AG08395 (cell line): ENCODE measurements at regions not wholly inside any gene's neighbourhood (a gene's known extent, or its start where the extent isn't known, plus 50 kb on each side); places are given as distances from the start of the nearest gene placed in this dataset.
A peak's percentile ranks its signal among the peaks of the same experiment; 100 is the strongest.

Experiments used
- DNase-seq: peaks from one replicate; pipeline ENCODE4 v3.0.0; 2012; ENCODE audit warnings: mixed read lengths, low spot score

DNA sequence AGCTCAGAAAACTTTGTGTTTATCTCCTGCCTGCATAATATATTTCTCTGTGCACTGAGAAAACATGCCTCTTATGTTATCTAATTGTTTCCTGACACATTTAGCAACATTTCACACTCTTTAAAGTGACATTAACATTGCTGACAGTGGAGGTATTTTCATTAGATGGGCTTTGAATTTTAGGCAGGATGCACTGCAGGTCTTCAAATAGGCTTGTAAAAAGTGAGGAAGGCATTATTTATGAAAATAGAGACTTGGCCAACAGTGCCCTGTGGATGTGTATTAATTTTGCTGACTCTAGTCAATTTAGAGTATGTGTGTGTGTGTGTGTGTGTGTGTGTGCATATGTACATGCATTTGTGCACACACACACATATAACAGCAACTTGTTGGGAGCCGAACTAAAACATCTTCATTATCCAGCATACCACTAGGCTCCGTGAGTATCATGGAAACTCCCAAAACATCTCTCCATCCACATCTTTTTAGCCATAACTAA is 429.5 kb upstream of the WWC1 start:
- DNase-seq: no peak

DNA sequence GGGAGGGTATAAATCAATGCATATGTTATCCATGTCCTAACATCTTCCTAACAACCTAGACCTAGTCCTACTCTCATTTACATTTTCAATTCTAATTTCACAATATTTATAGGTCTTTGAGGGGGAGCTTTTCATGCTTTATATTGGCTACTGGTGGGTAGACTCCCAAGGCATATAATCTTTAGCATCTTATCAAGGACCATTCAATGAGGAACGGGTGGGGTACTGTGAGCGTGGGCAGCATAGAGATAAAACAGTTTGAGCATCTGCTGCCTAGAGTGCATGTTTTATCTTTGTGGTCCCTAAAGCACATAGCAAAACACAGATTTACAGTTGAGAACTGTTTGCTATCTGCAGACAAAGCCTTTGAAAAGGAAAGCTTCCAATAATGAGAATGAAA is 427.6 kb upstream of the WWC1 start:
- DNase-seq: no peak

DNA sequence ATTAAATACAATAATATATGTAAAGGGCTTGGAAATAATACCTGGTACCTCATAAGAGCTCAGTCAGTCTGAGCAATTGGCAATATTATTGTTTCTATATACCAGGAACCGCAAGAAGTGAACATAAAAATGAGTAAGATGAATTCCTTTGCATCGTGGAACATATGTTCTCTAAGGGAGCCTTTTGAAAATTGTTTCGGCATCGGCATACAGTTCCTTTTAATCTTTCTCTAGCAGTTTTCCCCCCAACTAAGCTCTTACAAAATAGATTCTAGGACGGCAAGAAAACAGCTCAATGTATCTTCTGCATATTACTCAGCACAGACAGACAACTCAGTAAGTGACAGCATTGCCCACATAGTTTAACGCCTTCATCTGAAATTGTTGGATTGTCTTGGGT is 426.6 kb upstream of the WWC1 start:
- DNase-seq: no peak

DNA sequence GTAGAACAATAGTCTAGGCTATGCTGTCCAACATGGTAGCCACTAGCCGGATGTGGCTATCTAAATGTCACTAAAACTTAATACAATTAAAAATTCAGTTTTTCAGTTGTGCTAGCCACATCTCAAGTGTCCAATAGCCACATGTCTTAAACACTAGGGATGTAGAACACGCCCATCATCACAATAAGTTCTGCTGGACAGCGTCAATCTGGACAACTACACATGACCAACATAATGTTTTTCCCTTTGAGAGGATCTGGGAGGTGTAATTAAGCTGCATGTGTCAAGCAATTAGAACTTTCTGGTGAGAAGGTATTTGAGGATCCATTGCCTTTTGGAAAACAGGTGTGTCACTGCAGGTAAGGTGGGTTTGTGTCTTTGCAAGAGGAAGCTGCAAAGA is 424.6 kb upstream of the WWC1 start:
- no peak for DNase-seq

DNA sequence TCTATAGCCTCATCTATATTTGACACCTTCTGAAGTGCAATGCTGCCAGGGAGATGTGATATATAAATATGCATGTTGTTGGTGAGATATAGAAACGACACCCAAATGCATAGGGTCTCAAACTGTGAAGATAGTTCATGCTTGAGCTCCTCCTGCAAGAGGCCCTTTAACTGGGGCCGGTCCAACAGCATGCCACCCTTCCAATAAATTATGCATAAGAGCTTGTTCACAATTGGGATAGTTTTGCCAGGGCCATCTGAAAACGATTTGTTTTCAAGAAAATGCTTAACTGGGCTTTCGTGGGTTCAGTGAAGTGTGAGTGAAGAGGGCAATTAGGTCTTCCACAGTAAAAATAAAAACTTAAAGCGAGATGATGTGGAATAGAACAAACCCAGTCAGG is 424.2 kb upstream of the WWC1 start:
- DNase-seq: no peak

DNA sequence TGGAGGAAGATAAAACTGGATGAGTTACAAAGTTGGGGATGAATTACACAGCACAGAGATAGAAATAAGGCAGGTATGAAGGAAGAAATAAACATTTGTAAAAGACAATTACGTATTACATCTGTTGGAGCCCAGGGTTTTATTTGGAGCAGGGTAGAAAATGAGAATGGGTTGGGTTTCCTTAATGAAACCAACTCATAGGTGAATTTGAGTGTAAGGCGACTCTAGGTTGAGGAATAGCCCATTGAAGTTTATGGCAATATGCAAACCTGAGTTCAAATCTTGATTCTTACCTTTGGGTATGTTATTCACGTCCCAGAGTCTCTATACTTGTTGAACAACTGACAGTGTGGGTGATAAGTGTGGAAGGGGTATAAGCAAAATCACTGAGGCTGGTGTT is 422.3 kb upstream of the WWC1 start:
- no peak for DNase-seq

DNA sequence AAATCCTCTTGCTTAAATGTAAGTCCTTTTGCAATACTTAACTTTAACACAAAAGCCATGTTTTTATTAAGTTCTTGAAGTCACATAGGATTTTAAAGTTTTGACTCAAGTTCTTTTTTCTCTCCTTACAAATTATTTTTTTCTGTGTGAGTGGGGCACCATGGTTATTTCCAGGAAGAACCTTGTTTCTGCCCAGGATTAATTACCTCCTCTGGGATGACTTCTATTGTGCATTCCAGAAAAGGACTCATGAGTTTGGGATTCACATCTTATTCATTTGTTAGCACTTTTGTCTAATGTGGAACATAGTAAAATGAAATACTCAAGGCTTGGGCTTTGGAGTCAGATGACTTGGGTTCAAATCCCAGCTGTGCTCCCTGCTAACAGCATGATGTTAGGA is 421.4 kb upstream of the WWC1 start:
- peak; percentile 80 for DNase-seq

DNA sequence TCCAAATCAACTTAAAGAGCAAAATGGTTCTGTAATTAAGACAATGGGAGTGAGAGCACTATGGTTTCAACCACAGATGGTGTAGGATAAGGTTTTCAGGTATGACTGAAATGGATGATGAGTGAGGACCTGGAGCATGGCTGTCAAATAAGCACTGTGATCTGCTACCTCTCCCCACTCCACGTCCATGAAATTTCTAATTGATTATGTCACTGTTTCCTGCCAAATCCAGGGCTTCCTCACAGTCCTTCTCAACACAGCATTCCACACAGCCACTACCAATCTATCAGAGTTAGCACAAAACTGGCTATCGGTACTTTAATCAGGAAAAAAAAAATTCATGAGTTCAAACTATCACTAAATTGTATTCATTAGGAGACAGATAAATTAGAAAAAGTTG is 420.4 kb upstream of the WWC1 start:
- peak; percentile 31 for DNase-seq

DNA sequence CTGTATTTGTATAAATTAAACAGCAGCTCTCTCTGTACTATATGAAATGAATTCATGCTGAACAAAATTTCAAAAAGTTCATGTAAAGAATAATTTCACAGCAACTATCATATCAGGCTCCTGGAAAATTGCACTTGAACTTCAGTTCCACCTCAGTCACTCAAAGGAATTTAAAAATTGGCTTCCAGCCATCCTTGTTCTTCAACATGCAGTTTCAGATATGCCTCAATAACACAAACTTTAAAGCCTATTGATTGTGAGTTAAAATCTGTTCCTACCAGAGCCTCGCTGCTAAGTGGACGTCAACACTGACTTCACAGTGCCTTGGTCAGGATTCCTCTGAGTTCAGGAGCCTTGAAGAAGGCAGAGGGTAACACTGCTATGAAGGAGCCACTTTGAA is 418.7 kb upstream of the WWC1 start:
- DNase-seq: no peak

DNA sequence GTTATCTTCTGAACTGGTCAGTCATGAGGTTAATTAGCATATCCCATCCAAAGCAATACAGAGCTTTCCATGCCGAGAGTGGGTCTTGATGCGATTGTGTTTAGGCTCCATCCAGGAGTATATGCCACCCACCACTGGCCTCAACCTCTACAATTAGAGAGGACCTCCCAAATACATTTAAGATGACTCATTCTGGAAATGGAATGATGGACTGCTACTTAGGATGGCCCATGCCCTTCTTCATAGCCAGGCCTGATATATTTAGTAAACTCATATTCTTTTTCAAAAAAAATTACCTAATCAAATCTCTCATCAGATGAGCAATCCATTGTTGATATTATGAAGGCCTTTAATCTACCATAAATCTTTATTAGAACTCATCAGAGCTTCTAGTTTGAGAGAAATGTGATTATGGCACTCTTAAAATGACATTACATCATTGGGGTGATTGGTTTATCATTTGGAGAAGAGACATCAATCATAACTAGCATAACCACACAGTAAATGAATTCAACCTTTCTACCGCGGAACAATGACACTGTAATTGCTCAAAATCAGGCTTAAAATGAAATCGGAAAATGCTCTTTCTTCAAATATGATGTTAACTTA is 414.2 kb upstream of the WWC1 start:
- no peak for DNase-seq

DNA sequence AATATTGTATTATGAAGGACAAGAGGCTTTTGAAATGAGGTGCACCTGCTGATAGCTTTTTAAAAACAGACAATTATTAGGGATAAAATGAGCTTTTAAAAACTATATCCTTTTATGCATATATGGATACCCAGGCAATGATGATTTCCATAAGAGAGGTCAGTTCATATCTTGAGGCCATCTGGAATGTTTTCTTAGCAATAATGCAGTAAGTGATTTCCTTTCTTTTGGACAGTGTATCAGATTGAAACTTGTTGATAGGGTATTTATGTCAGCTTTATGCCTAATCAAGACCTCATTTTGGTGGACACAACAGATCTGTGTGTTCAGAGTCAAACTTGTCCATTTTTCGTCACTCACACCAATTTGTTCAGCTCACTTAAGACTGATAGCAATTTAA is 413.5 kb upstream of the WWC1 start:
- no peak for DNase-seq

DNA sequence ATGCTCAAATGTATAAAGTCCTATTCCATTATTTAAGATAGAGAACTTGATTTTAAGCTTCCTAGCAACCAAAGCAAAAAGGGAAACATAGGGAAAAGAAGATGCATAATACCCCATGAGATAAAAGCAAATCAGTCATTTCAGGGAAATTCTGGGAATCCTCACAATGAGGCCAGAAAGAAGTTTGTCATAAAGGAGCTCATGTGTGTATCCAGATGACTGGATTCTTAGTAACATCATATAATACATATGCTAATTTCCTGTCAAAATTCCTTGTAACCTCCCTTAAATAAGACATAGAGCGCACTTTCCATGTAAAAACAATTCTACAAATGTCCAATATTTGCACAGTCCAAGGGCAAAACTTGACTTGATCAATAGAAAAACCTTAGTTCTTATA is 411.0 kb upstream of the WWC1 start:
- no peak for DNase-seq

DNA sequence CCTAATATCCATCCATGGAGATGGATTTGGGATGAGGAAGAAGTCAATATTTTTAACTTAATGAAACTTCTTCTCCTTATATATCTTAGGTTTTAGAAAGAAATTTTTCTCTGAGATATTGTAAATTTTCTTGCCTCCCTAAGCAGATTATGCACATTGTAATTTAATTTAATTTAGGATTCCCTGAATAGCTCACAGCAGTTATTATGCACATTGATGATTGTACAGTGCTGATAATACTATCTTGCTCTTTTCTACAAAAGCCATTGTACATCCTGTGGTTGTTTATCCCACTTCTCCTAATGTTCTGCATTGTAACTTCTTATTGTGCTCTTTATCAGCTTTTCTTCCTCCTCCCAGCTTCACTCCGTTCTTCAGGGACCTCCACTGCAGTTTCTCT is 410.4 kb upstream of the WWC1 start:
- no peak for DNase-seq

DNA sequence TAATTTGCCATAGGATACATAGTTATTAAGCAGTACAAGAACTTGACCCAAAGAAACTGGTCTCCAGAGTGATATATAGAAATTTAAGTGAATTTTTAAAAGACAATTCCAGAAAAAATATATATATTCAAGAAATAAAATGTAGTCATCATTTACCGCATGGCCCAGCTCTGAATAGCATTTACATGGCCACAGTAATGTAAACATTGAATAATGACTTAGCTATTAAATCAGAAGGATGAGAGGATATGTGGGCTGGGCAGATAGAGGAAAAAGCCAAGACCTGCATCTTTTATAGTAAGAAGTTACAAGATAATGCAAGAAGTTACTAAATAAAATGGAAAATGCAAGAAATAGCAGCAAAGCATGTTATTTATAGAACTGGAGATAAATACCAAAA is 405.2 kb upstream of the WWC1 start:
- DNase-seq: no peak

DNA sequence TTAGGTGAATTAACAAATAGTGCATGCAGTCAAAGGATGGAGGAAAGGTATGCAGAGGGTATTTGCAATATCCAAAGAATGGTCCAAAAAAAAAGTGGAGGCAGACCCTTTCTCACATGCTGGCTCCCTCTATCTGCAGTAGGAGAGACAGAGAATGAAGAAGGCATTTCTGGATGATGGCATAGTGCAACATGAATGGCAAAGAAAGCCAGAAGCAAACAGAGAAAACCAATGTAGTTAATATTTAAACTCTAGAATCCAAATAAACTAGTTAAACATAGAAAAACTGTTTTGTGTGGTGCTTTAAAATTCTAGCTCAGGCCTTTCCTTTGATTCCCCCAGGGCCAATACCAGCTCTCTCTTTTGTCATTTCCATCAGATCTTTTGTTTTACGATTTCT is 403.1 kb upstream of the WWC1 start:
- DNase-seq: no peak

DNA sequence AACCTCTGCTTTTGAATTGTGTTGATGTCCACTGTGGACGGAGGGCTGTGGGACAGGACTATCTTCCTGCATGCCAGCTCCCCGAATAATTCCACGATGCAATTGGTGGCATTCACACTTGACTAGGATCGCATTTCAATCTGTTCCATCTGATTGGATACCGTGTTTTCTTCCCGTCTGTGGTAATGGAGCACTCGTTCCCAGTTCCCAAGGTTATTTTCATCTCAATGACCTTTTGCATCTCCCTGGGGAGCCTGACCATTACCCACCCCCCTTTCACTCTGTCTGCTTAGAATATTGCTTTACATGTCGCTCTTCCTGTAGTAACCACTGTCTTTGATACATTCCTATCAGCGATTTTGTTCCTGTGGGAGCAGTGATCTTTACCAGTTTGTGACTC is 402.2 kb upstream of the WWC1 start:
- no peak for DNase-seq

DNA sequence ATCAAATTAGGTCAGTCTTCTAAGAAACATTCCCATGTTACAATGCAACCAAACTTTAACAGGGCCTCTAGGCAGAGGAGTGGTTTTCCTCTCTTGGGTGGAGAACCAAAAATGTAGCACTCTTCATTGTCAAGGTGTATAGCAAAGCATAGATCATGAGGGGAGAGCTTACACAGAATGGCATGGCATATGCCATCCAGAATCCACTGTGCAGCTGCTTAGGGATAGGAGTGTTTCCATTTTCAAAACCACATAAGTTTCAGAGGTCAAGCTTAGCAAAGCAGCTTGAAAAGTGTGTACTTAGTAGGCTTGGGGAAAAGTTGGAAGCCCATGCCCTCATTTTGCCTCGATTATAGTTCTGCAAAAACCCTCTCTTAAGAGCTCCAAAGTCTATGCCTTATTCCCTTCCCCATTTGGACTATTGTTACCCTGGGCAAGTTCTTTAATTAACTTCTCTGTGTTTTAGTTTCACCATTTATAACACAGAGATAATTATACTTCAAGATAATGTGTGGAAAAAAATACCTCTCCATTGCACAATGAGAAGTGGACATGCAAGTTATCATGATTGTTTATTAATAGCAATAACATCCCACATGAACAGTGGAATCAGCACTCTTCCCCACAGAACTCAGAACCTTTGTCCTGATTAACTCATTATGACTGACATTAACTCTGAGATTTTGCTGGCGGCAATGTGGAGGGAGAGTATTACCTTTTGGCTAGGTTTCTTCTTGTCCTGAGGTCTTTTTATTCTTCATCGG is 398.9 kb upstream of the WWC1 start:
- DNase-seq: no peak

DNA sequence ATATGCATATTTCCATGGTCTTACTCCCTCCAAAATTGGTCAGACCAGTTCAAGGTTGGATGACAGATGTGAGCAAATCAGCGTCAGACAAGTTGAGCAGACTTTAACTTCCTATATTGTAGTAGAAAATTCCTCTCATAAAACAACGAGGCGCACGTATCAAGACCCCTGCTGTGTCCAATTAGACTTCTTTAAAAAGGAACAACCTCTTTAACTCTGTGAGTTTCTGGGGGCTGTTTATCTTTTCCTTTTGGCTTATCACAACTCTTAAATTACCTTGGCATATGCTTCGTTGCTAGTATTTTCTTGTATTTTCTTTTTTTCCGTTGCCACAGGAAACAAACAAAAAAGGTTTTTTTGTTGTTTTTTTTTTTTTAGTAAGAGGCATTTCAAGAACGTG is 398.2 kb upstream of the WWC1 start:
- DNase-seq: no peak

DNA sequence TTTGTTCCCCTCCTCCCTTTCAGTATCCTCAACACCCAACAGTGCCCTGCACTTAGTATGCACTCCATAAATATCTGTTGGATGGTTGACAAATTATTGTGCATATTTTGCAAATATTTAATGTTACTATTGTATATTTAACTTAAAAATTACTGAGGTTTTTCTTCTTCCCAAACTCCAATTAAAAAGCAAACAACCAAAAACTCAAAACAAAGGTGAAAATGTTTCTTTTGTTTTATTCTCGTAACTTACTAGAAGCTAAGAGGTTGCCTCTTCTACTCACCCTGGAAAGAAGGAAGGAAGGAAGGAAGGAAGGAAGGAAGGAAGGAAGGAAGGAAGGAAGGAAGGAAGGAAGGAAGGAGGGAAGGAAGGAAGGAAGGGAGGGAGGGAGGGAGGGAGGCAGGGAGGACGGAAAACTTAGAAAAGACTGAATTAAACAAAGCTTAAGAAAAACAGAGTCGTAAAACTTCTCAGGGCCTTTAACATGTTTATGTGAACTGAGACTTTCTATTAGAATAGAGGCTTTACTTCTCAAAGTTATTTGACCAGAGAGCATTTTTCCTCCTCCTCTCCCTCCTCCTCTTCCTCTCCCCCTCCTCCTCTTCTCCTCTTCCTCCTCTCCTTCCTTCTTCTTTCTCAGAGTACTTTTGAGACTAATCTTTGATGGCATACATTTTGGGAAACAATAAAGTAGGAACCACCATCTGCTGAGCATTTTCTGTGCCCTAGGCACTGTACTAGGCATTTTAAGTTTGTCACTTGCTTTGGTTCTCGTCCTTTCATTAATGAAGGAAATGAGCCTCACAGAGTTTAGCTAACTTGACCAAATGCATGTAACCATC is 396.6 kb upstream of the WWC1 start:
- DNase-seq: no peak

DNA sequence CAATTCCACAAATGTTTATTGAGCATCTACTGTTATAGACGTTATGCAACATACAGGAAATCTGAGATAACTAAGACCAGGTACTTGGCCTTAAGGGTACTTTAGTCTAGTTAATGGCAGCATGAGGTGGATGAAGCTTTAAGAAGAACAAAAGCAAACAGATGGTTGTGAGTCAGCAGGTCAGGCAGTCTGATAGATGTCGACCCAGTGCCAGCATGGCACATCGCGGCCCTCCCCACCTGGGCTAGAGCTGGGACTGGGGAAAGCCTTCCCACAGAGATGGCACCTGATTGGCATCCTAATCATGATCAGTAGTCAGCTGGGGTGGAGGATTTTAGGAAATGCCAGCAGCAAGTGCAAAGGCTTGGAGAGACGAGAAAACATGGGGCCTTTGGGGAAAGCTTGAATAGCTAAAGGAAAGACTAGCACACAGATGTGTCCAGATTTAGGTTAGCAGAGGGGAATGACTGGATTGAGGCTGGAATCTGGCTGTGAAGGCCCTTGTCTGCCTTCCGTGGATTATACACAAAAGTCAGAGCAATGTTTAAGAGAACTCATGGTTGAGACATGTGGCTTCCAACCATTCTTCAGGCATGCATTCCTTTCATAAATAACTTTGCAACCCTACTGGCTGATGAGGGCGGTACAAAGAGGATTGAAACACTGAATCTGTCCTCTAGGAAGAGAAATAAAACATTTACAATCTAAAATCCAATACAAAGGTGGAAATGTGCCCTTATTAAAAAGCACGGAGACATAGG is 395.4 kb upstream of the WWC1 start:
- DNase-seq: peak; percentile 36

DNA sequence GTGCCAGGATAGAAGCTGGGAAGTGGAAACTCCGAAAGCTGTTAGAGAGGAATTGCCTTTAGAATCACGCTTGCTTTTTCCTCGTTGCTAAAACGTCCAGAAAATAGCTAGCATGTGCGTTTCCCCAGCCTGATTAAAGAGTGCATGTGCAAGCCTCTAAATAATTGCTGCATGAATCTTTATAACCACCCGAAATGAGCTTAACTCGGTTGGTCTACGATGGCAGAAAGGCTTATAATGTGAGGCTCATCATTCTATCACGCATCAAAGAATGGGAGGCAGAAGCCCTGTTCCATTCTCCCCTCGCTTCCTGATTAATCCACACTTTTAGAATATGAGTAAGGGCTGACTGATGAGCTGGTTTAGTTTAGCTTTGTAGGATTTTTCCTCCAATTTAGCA is 394.6 kb upstream of the WWC1 start:
- no peak for DNase-seq

DNA sequence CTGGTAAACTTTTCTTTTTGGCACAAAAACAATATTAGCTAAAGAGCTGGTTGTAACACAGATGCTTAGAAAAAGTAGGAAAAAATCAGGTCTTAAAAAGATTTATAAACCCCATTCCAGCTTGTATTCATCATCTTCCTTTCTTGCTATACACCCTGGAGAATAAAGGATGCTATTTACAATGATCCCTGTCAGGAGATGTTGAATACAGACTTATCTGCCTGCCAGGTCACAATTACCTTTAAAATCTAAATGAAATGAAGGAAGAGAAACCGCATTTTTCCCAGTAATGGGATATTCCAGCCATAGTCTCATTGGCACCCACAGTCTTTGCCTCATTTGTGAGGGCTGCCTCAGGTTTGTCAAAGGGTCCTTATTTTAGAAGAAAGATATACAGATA is 394.1 kb upstream of the WWC1 start:
- no peak for DNase-seq
